ENCODE measurements at regions not wholly inside any gene's neighbourhood (a gene's known extent, or its start where the extent isn't known, plus 50 kb on each side); places are given as distances from the start of the nearest gene placed in this dataset.

- no peak for TF ChIP-seq POLR2A (IDR thresholded peaks at IDR 0.05)
- no peak for TF ChIP-seq CTCF (IDR thresholded peaks at IDR 0.05)
- TF ChIP-seq EP300 (IDR thresholded peaks at IDR 0.05; ENCODE audit: low read depth): no peak
- TF ChIP-seq POLR2AphosphoS5 (IDR thresholded peaks at IDR 0.05): no peak
Measured at GRCh38 chr12:34327671-34328070, 305.4 kb downstream of the ALG10 start.
